Upper lobe of right lung (tissue), 1 donor: ENCODE measurements at regions not wholly inside any gene's neighbourhood (a gene's known extent, or its start where the extent isn't known, plus 50 kb on each side); places are given as distances from the start of the nearest gene placed in this dataset.

Source experiments
- ATAC-seq: fragments of 200-7000 bp; cut with Tn5 transposase; one replicate; pipeline ENCODE4 v1.9.1; 2020; ENCODE audit warnings: mild to moderate bottlenecking, moderate library complexity
- DNase-seq: peaks from one replicate; pipeline ENCODE4 v3.0.0-alpha.2; 2020
- H3K27ac ChIP-seq: fragments of 200-600 bp; one replicate; pipeline ENCODE4 v1.8.0; 2022
- H3K27me3 ChIP-seq: fragments of 200-600 bp; one replicate; pipeline ENCODE4 v1.8.0; 2022; ENCODE audit warnings: mild to moderate bottlenecking
- H3K36me3 ChIP-seq: fragments of 200-600 bp; one replicate; pipeline ENCODE4 v1.8.0; 2022
- H3K4me1 ChIP-seq: fragments of 200-600 bp; one replicate; pipeline ENCODE4 v1.8.0; 2022
- H3K4me3 ChIP-seq: fragments of 200-600 bp; one replicate; pipeline ENCODE4 v1.8.0; 2022; ENCODE audit warnings: mild to moderate bottlenecking
- H3K9me3 ChIP-seq: fragments of 200-600 bp; one replicate; pipeline ENCODE4 v1.8.0; 2022
- CTCF ChIP-seq: fragments of 200-600 bp; IDR thresholded peaks from one replicate; pipeline ENCODE4 v1.8.0; 2022; ENCODE audit warnings: antibody characterized with exemption
- intact Hi-C: fragments of 100-400 bp; cut with DNase I; formaldehyde crosslinking; loops from one replicate; pipeline ENCODE4 v1.11.0; 2022
- donor health status: DM: no; HTN: yes; CAD: no; lungs with severe emphysema.

GRCh38 chr7:116382375-116382774 lies 117.2 kb upstream of the CAV2 start:
- Histone ChIP-seq H3K4me3 (no peak overlapping the region), H3K27me3 (no peaks in the 10 kb centered on the region), H3K27ac (no peak overlapping the region), H3K36me3 (no peaks in the 10 kb centered on the region), H3K9me3 (no peaks in the 10 kb centered on the region), H3K4me1 (peaks cover 6% of the 10 kb centered on the region)
- intact Hi-C loops: no loop called here
- TF ChIP-seq CTCF: no peak
- DNase-seq (no peak), ATAC-seq (no peak)

GRCh38 chr7:116384936-116385635 lies 114.5 kb upstream of the CAV2 start:
- Histone ChIP-seq H3K27ac (no peak overlapping the region), H3K9me3 (no peaks in the 10 kb centered on the region), H3K27me3 (no peaks in the 10 kb centered on the region), H3K36me3 (no peaks in the 10 kb centered on the region), H3K4me3 (no peak overlapping the region), H3K4me1 (no peaks in the 10 kb centered on the region)
- no peak for TF ChIP-seq CTCF
- ATAC-seq (no peak), DNase-seq (no peak)
- intact Hi-C loops: no loop called here

GRCh38 chr7:116386674-116387073 lies 112.9 kb upstream of the CAV2 start:
- no peak for TF ChIP-seq CTCF
- Histone ChIP-seq H3K4me3 (no peak overlapping the region), H3K4me1 (no peaks in the 10 kb centered on the region), H3K9me3 (no peaks in the 10 kb centered on the region), H3K36me3 (no peaks in the 10 kb centered on the region), H3K27me3 (no peaks in the 10 kb centered on the region), H3K27ac (no peak overlapping the region)
- intact Hi-C loops: no loop called here
- ATAC-seq: no peak
- no peak for DNase-seq

- ATAC-seq: no peak
- Histone ChIP-seq H3K9me3 (no peaks in the 10 kb centered on the region), H3K4me1 (peaks cover 12% of the 10 kb centered on the region), H3K36me3 (no peaks in the 10 kb centered on the region), H3K27ac (no peak overlapping the region), H3K27me3 (no peaks in the 10 kb centered on the region), H3K4me3 (no peak overlapping the region)
- no peak for TF ChIP-seq CTCF
- intact Hi-C loops: no loop called here
- no peak for DNase-seq
Observed at GRCh38 chr7:116390363-116390762, 109.2 kb upstream of the CAV2 start.

GRCh38 chr7:116392806-116393205 lies 106.7 kb upstream of the CAV2 start:
- no peak overlapping the region for H3K4me3 ChIP-seq
- intact Hi-C loops: no loop called here
- ATAC-seq (no peak), DNase-seq (no peak)
- H3K36me3 ChIP-seq: no peaks in the 10 kb centered on the region
- no peak for TF ChIP-seq CTCF
- H3K4me1 ChIP-seq: peaks cover 14% of the 10 kb centered on the region
- no peak overlapping the region for H3K27ac ChIP-seq
- no peaks in the 10 kb centered on the region for H3K9me3 ChIP-seq
- no peaks in the 10 kb centered on the region for H3K27me3 ChIP-seq

- intact Hi-C loops: no loop called here
- TF ChIP-seq CTCF: no peak
- no peaks in the 10 kb centered on the region for H3K9me3 ChIP-seq
- H3K27me3 ChIP-seq: no peaks in the 10 kb centered on the region
- ATAC-seq: peak; percentile 42
- H3K4me3 ChIP-seq: no peak overlapping the region
- no peak for DNase-seq
- H3K4me1 ChIP-seq: peaks cover 14% of the 10 kb centered on the region
- H3K36me3 ChIP-seq: no peaks in the 10 kb centered on the region
- H3K27ac ChIP-seq: no peak overlapping the region
Observed at GRCh38 chr7:116393654-116394053, 105.9 kb upstream of the CAV2 start.
